H1 (cell line): ENCODE measurements at regions not wholly inside any gene's neighbourhood (a gene's known extent, or its start where the extent isn't known, plus 50 kb on each side); places are given as distances from the start of the nearest gene placed in this dataset.

Source experiments
- CTCF ChIA-PET: fragments of 300-600 bp; sonication (Branson Sonifier 250); formaldehyde crosslinking; loops from one replicate; lab custom pipeline; 2021; ENCODE audit not compliant: partially characterized antibody; lab: Charles Lee
- POLR2A ChIA-PET: fragments of 300-600 bp; sonication (Branson Sonifier 250); formaldehyde crosslinking; loops from one replicate; lab custom pipeline; 2021; ENCODE audit warnings: inconsistent platforms; ENCODE audit not compliant: partially characterized antibody; lab: Charles Lee
- DNase-seq, 2 experiments: peaks; one replicate each; pipeline versions ENCODE4 v3.0.0 to v3.0.0-alpha.2; 2010 to 2022; ENCODE audit warnings: low spot score in 2 of 2, low read depth in 1 of 2, mixed read lengths in 1 of 2
- FAIRE-seq: peaks from 2 replicates; lab custom pipeline; 2011; peaks lifted over from hg19 to GRCh38; lab: Jason Lieb, UNC
- H2AFZ ChIP-seq: 2 replicates; pipeline ENCODE4 v1.8.1; 2012; ENCODE audit warnings: low read length, inconsistent platforms
- H2AK5ac ChIP-seq: 2 replicates; pipeline ENCODE4 v1.6.1; 2013; ENCODE audit warnings: low read depth, low read length
- H2BK120ac ChIP-seq: replicated peaks from 2 replicates; pipeline ENCODE3; 2013; ENCODE audit warnings: low read depth, low read length, inconsistent platforms
- H2BK12ac ChIP-seq: 2 replicates; pipeline ENCODE4 v1.6.1; 2013; ENCODE audit warnings: low read depth, low read length
- H2BK15ac ChIP-seq: 2 replicates; pipeline ENCODE4 v1.6.1; 2013; ENCODE audit warnings: low read length
- H2BK20ac ChIP-seq: 2 replicates; pipeline ENCODE4 v1.6.1; 2013; ENCODE audit warnings: low read length
- H2BK5ac ChIP-seq: 2 replicates; pipeline ENCODE4 v1.6.1; 2013; ENCODE audit warnings: low read depth, low read length
- H3K14ac ChIP-seq: 2 replicates; pipeline ENCODE4 v1.6.1; 2013; ENCODE audit warnings: inconsistent platforms; ENCODE audit not compliant: insufficient read length
- H3K18ac ChIP-seq: 2 replicates; pipeline ENCODE4 v1.6.1; 2013; ENCODE audit warnings: low read length; ENCODE audit errors: extremely low read depth
- H3K23ac ChIP-seq: 2 replicates; pipeline ENCODE4 v1.6.1; 2013; ENCODE audit warnings: inconsistent platforms; ENCODE audit not compliant: insufficient read length
- H3K23me2 ChIP-seq: 2 replicates; pipeline ENCODE4 v1.6.1; 2013; ENCODE audit warnings: low read depth, low read length
- H3K27ac ChIP-seq: 2 replicates; pipeline ENCODE4 v1.6.1; 2011; ENCODE audit warnings: low read depth, low read length, inconsistent platforms
- H3K27me3 ChIP-seq, 4 experiments: replicated peaks in 1 of 4; 1 replicate in 1 of 4; 2 replicates in 3 of 4; pipeline versions ENCODE4 v1.6.1 to v1.8.1; 2011 to 2013; ENCODE audit warnings: low read length in 3 of 4, mild to moderate bottlenecking in 3 of 4, inconsistent platforms in 2 of 4, mixed read lengths in 2 of 4, moderate library complexity in 1 of 4; ENCODE audit not compliant: control insufficient read depth in 3 of 4, insufficient read depth in 3 of 4; ENCODE audit errors: extremely low read depth in 1 of 4
- H3K36me3 ChIP-seq, 4 experiments: 2 replicates each; pipeline versions ENCODE4 v1.6.1 to v1.8.1; 2011 to 2013; ENCODE audit warnings: mild to moderate bottlenecking in 4 of 4, low read length in 3 of 4, moderate library complexity in 2 of 4, control low read depth in 1 of 4, inconsistent platforms in 1 of 4; ENCODE audit not compliant: insufficient read depth in 4 of 4, control insufficient read depth in 2 of 4
- H3K4ac ChIP-seq: replicated peaks from 2 replicates; pipeline ENCODE3; 2013; ENCODE audit warnings: low read length, low read depth, mixed read lengths, inconsistent platforms; ENCODE audit not compliant: insufficient read length
- H3K4me1 ChIP-seq, 4 experiments: replicated peaks in 1 of 4; 1 replicate in 1 of 4; 2 replicates in 3 of 4; pipeline versions ENCODE4 v1.6.1 to v1.8.1; 2011 to 2013; ENCODE audit warnings: low read length in 3 of 4, inconsistent platforms in 2 of 4, mixed read lengths in 1 of 4; ENCODE audit not compliant: insufficient read depth in 4 of 4, control insufficient read depth in 3 of 4
- H3K4me2 ChIP-seq, 2 experiments: 2 replicates each; pipeline versions ENCODE4 v1.6.1 to v1.8.1; 2011 to 2013; ENCODE audit warnings: low read depth in 2 of 2, low read length in 2 of 2, control low read depth in 1 of 2, inconsistent platforms in 1 of 2, mild to moderate bottlenecking in 1 of 2; ENCODE audit not compliant: insufficient read depth in 1 of 2
- H3K4me3 ChIP-seq, 4 experiments: fragments of 200-600, 300-600 bp in 1 of 4; sonication (generic), shearing (Covaris generic), sonication (Bioruptor Twin) in 1 of 4; 2 replicates each; pipeline versions ENCODE4 v1.5.1 to v1.8.1; 2011 to 2016; ENCODE audit warnings: low read length in 4 of 4, low read depth in 3 of 4, control low read depth in 2 of 4, inconsistent platforms in 2 of 4, mild to moderate bottlenecking in 2 of 4, mixed read lengths in 1 of 4, moderate library complexity in 1 of 4; ENCODE audit not compliant: insufficient read depth in 2 of 4; ENCODE audit errors: extremely low read depth in 1 of 4
- H3K56ac ChIP-seq: replicated peaks from 2 replicates; pipeline ENCODE3; 2013; ENCODE audit warnings: low read depth, mild to moderate bottlenecking, mixed read lengths, low read length, inconsistent platforms; ENCODE audit not compliant: insufficient read length
- H3K79me1 ChIP-seq: 2 replicates; pipeline ENCODE4 v1.6.1; 2013; ENCODE audit warnings: low read depth, low read length, control low read depth
- H3K79me2 ChIP-seq, 2 experiments: 2 replicates each; pipeline versions ENCODE4 v1.6.1 to v1.8.1; 2012 to 2013; ENCODE audit warnings: low read length in 2 of 2, mild to moderate bottlenecking in 2 of 2, inconsistent platforms in 1 of 2; ENCODE audit not compliant: insufficient read depth in 2 of 2, control insufficient read depth in 1 of 2
- H3K9ac ChIP-seq, 4 experiments: replicated peaks in 1 of 4; 1 replicate in 1 of 4; 2 replicates in 3 of 4; pipeline versions ENCODE4 v1.6.1 to v1.8.1; 2011 to 2013; ENCODE audit warnings: low read depth in 3 of 4, low read length in 3 of 4, control low read depth in 2 of 4, mild to moderate bottlenecking in 2 of 4, moderate library complexity in 2 of 4, inconsistent platforms in 1 of 4; ENCODE audit errors: extremely low read depth in 1 of 4
- H3K9me3 ChIP-seq, 2 experiments: 2 replicates each; pipeline versions ENCODE4 v1.6.1 to v1.8.1; 2012 to 2013; ENCODE audit warnings: mild to moderate bottlenecking in 2 of 2, moderate library complexity in 2 of 2, control low read depth in 1 of 2, inconsistent platforms in 1 of 2, low read depth in 1 of 2, low read length in 1 of 2, mixed read lengths in 1 of 2; ENCODE audit not compliant: insufficient read depth in 2 of 2
- H4K20me1 ChIP-seq, 2 experiments: replicated peaks in 1 of 2; 2 replicates each; pipeline versions ENCODE3 to v1.8.1; 2011 to 2013; ENCODE audit warnings: inconsistent platforms in 2 of 2, low read length in 2 of 2, mild to moderate bottlenecking in 1 of 2; ENCODE audit not compliant: insufficient read depth in 2 of 2, control insufficient read depth in 1 of 2
- H4K5ac ChIP-seq: 2 replicates; pipeline ENCODE4 v1.6.1; 2013; ENCODE audit warnings: low read length, low read depth, mixed read lengths, inconsistent platforms; ENCODE audit not compliant: insufficient read length
- H4K8ac ChIP-seq: 2 replicates; pipeline ENCODE4 v1.8.0; 2013; ENCODE audit warnings: mild to moderate bottlenecking, moderate library complexity, low read length, inconsistent platforms; ENCODE audit not compliant: insufficient read depth; ENCODE audit errors: extremely low read depth
- H4K91ac ChIP-seq: replicated peaks from 2 replicates; pipeline ENCODE3; 2013; ENCODE audit warnings: low read length, mixed read lengths, inconsistent platforms; ENCODE audit not compliant: insufficient read length
- BCL11A ChIP-seq, 2 experiments: IDR thresholded peaks; one replicate each; pipeline ENCODE4 v1.6.1; 2011; ENCODE audit warnings: low read depth in 2 of 2, low read length in 2 of 2, mild to moderate bottlenecking in 2 of 2
- BRCA1 ChIP-seq: IDR thresholded peaks from 2 replicates; pipeline ENCODE4 v1.6.1; 2012; ENCODE audit warnings: low read depth, low read length, improper control_type of control experiment
- GABPA ChIP-seq: IDR thresholded peaks from 2 replicates; pipeline ENCODE4 v1.6.1; 2011; ENCODE audit warnings: mild to moderate bottlenecking, low read length, moderate library complexity, borderline replicate concordance; ENCODE audit not compliant: insufficient read depth
- ZNF274 ChIP-seq: IDR thresholded peaks from 2 replicates; pipeline ENCODE4 v1.7.0; 2012; ENCODE audit warnings: low read length, borderline replicate concordance; ENCODE audit errors: extremely low read depth
- WGBS, 2 experiments: shearing (Covaris generic) in 1 of 2; methylation state at CpG; one replicate each; pipeline versions ENCODE4 v1.1.6 to v1.1.7; 2013 to 2015; ENCODE audit warnings: low lambda C conversion rate in 2 of 2, mixed read lengths in 2 of 2, inconsistent platforms in 1 of 2, low coverage in 1 of 2, missing lambda C conversion rate in 1 of 2; ENCODE audit not compliant: insufficient replicate concordance in 2 of 2, insufficient coverage in 1 of 2, insufficient read length in 1 of 2; ENCODE audit errors: extremely low coverage in 1 of 2, missing lambda C conversion rate in 1 of 2; 5-methylcytosine and 5-hydroxymethylcytosine counted together

- H3K4me3 ChIP-seq = no peak overlapping the region
- no peak overlapping the region for H3K18ac ChIP-seq
- H3K14ac ChIP-seq = no peak overlapping the region
- DNase-seq = no peak
- H2BK120ac ChIP-seq = no peak overlapping the region
- H3K56ac ChIP-seq = no peak overlapping the region
- no peak overlapping the region for H4K91ac ChIP-seq
- H3K23ac ChIP-seq = no peak overlapping the region
- no peak overlapping the region for H3K27ac ChIP-seq
- H3K9me3 ChIP-seq = no peaks in the 10 kb centered on the region
- no peak overlapping the region for H4K5ac ChIP-seq
- no peak overlapping the region for H3K4me2 ChIP-seq
- H4K20me1 ChIP-seq = no peaks in the 10 kb centered on the region
- no peak overlapping the region for H2BK12ac ChIP-seq
- no peak overlapping the region for H3K9ac ChIP-seq
- no peaks in the 10 kb centered on the region for H3K79me2 ChIP-seq
- no peak overlapping the region for H2BK5ac ChIP-seq
- H3K79me1 ChIP-seq = no peaks in the 10 kb centered on the region
- H3K27me3 ChIP-seq = no peaks in the 10 kb centered on the region
- no peaks in the 10 kb centered on the region for H3K36me3 ChIP-seq
- TF ChIP-seq BCL11A (IDR thresholded peaks at IDR 0.05; ENCODE audit: low read depth in 2 of 2, low read length in 2 of 2) (no peak), BRCA1 (no peak), ZNF274 (no peak), GABPA (no peak)
- 89% methylated on average over 3 of the region's 3 CpGs; no CpG with 5 or more reads in 1 of the 2 experiments for WGBS, 2 experiments
- H2AK5ac ChIP-seq = no peak overlapping the region
- CTCF ChIA-PET = no interaction called here
- no peak overlapping the region for H3K4ac ChIP-seq
- no peak overlapping the region for H2AFZ ChIP-seq
- no peak overlapping the region for H2BK15ac ChIP-seq
- no peaks in the 10 kb centered on the region for H3K23me2 ChIP-seq
- POLR2A ChIA-PET = no interaction called here
- FAIRE-seq = no peak
- no peak overlapping the region for H4K8ac ChIP-seq
- H2BK20ac ChIP-seq = no peak overlapping the region
- no peaks in the 10 kb centered on the region for H3K4me1 ChIP-seq
Observed at GRCh38 chr5:125750147-125750860, 672.9 kb upstream of the GRAMD2B start.
